22Rv1 (cell line): ENCODE measurements at regions not wholly inside any gene's neighbourhood (a gene's known extent, or its start where the extent isn't known, plus 50 kb on each side); places are given as distances from the start of the nearest gene placed in this dataset.

ENCODE experiments used
- H3K27ac ChIP-seq: fragments of 450-650 bp; 2 replicates; pipeline ENCODE4 v1.5.1; 2017
- CTCF ChIP-seq: fragments of 450-650 bp; IDR thresholded peaks from 2 replicates; pipeline ENCODE4 v1.5.1; 2017; ENCODE audit warnings: mild to moderate bottlenecking
- ZFX ChIP-seq: fragments of 450-650 bp; IDR thresholded peaks from 2 replicates; pipeline ENCODE4 v1.6.1; 2017; ENCODE audit warnings: antibody characterized with exemption, borderline replicate concordance

DNA sequence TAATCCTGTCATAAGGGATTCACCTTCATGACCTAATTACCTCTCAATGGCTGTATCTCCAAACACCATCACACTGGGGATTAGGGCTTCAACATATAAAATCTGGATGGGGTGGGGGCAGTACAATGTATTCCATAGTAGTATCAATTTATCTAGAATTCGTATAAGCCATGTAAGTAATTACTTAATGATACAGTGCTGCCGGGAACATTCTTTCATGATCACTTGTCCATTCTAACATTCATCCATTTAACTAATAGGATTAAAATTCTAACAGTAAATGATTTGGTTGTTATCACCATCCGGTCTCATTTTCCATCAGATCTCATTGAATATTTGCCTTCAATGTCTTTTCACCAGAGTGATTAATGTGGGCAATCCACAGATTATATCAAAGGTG is 1620.9 kb upstream of the TENM3 start:
- H3K27ac ChIP-seq: no peak overlapping the region
- TF ChIP-seq ZFX: no peak
- TF ChIP-seq CTCF: no peak

DNA sequence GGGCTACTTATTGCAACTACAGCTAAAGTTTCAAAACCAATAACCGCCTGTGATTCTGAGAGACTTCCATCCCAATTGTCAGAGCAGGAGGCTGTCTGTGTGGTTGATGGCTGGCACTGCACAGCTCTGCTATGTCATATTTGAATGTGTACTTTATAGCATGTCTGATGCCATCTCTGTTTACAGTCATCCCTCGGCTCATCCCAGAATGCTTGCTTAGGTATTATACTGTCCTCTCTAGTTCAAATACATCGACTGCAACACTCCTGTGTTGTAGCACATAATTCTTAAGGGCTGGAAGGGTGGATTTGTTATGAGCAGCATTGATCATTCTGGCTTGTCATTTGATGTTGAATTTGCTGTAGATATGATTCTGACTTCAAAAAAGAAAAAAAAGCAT is 1617.5 kb upstream of the TENM3 start:
- no peak for TF ChIP-seq CTCF
- TF ChIP-seq ZFX: no peak
- H3K27ac ChIP-seq: no peak overlapping the region

GRCh38 chr4:180630012-180630665 is 1613.1 kb upstream of the TENM3 start:
- TF ChIP-seq CTCF (no peak), ZFX (no peak)
- no peak overlapping the region for H3K27ac ChIP-seq

DNA sequence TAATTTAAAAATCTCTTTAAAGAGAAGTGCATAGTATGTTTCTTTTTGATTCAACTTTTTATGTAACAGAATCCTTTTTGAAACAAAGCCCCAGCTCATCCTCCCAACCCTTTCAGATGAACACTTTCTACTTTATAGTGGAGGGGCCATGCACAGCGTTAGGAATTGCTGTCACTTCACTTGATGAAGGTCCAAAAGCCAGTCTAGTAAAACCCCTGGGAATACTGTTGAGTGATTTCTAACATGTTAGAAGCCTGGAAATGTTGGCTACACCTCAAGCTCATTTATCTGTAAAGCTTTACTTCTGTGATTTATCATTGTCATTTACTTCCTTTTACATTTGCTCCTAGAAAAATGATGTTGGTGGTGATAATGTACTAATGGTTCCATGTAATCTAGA is 1608.9 kb upstream of the TENM3 start:
- H3K27ac ChIP-seq: no peak overlapping the region
- TF ChIP-seq CTCF: no peak
- TF ChIP-seq ZFX: no peak

DNA sequence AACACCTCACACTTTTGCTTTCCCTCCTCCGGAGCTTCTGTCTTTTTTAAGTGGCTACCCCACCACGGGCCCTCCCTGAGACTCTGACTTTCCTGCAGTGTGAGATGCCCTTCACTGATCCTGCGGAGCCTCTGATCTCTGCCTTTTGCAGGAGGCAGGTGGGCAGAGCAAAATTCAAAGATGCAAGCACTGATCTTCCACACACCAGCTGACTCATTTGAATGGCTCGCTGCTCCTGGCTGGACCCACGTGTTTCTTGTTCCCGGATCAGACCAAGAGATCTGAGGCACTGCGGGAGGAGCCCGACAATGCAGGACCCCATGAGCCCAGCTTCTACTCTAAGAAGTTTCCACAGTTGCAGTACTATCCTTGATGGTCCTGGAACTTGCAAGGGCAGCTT is 1607.9 kb upstream of the TENM3 start:
- TF ChIP-seq CTCF (no peak), ZFX (no peak)
- no peak overlapping the region for H3K27ac ChIP-seq

DNA sequence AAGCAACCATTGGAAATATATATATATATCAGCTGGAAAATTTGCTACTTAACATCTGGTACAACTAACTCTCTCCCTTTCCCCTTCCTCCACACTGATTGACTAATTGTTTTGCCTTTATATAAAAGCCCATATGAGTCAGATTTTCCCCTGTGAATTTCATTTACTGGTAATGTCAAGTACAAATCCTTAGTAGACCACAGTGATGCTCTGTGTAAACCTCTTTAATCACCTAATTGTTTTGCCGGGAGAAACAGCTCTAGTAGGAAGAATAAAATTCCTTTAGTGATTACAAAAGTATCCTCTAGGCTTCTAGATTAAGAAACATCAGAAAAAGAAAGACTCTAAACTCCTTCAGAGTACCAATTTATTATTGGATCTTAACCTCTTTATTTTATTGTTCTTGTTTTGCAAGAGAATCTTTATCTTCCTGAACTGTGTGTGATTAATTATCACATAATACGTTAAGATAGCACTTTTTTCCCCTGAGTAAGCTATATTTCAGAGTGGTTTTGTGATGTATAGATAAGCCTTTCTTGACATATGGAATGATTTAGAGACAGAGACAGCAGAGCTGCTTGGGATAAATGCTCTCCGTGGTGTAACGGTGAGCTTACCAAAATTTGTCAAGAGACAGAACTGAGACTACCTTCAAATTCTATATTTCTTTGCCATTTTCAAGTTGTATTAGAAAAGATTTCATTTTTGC is 1606.4 kb upstream of the TENM3 start:
- no peak overlapping the region for H3K27ac ChIP-seq
- TF ChIP-seq CTCF (no peak), ZFX (no peak)

DNA sequence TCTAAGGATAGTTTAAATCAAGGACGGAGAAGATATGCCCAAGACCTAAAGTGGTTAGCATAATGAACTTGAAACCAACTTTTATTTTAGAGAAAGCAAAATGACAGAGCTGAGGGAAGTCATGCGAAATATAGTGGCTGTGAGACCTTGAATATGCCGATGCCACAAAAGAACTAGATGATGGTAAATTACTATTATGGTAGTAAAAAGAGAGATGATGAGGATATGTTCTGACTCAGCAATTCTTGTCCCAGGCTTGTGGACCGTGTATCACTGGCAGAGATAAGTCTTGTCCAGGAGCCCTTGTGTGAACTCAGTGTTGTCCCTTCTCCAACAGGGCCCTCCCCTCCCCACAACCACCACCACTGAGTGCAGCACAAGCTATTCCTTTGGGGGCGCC is 1605.6 kb upstream of the TENM3 start:
- TF ChIP-seq ZFX: no peak
- TF ChIP-seq CTCF: no peak

More for the DNA sequence above, 1605.6 kb upstream of the TENM3 start:
- no peak overlapping the region for H3K27ac ChIP-seq
